Activated T-cell treated with anti-CD3 and anti-CD28 coated beads, Interleukin-2, amount 50 U/mL, for 4 hours (primary cell): ENCODE measurements at regions not wholly inside any gene's neighbourhood (a gene's known extent, or its start where the extent isn't known, plus 50 kb on each side); places are given as distances from the start of the nearest gene placed in this dataset.

Experiments used
- ATAC-seq, 2 donors: fragments of 200-7000 bp; cut with Tn5 transposase; one replicate each; pipeline ENCODE4 v1.10.0; 2021
- DNase-seq: peaks from one replicate; pipeline ENCODE4 v3.0.0-alpha.2; 2020
- H3K27me3 Mint-ChIP-seq: one replicate; pipeline ENCODE4 v1.8.0; 2021; ENCODE audit warnings: low read depth, mixed read lengths
- H3K36me3 Mint-ChIP-seq: one replicate; pipeline ENCODE4 v1.8.0; 2022; ENCODE audit warnings: mixed read lengths; ENCODE audit not compliant: insufficient read depth
- H3K4me1 Mint-ChIP-seq: one replicate; pipeline ENCODE4 v1.8.0; 2021; ENCODE audit warnings: low read depth, mixed read lengths
- H3K4me3 Mint-ChIP-seq: one replicate; pipeline ENCODE4 v1.8.0; 2021; ENCODE audit warnings: mild to moderate bottlenecking, moderate library complexity, mixed read lengths
- H3K9me3 Mint-ChIP-seq: one replicate; pipeline ENCODE4 v1.8.0; 2021; ENCODE audit warnings: mixed read lengths

DNA sequence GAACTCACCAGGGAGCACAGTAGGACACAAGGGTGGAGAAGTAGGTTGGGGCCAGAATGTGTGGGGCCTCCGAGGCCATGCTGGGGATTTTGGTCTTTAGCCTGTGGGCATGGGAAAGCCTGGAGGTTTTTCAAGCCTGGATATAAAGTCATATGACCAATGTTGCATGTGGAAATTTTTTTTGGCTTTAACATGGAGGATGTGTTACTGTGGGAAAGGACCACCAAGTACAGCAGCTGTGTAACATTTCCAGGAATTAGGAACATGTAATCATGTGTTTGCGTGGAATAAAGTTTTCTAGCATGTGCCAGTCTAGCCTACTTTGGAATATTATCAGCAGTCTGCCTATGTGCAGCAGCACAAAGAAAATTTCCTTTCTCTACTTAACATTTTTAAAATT lies 78.5 kb downstream of the TNFSF18 start:
- Mint-ChIP-seq H3K4me3 (no peak overlapping the region), H3K27me3 (no peaks in the 10 kb centered on the region), H3K36me3 (no peaks in the 10 kb centered on the region), H3K9me3 (no peaks in the 10 kb centered on the region), H3K4me1 (peaks cover 9% of the 10 kb centered on the region)
- ATAC-seq = no peak
- no peak for DNase-seq

- Mint-ChIP-seq H3K9me3 (no peaks in the 10 kb centered on the region), H3K4me1 (peaks cover 3% of the 10 kb centered on the region), H3K36me3 (no peaks in the 10 kb centered on the region), H3K27me3 (no peaks in the 10 kb centered on the region), H3K4me3 (no peak overlapping the region)
- DNase-seq (no peak), ATAC-seq (no peak)
Observed at GRCh38 chr1:172973424-172973823, 77.3 kb downstream of the TNFSF18 start.

DNA sequence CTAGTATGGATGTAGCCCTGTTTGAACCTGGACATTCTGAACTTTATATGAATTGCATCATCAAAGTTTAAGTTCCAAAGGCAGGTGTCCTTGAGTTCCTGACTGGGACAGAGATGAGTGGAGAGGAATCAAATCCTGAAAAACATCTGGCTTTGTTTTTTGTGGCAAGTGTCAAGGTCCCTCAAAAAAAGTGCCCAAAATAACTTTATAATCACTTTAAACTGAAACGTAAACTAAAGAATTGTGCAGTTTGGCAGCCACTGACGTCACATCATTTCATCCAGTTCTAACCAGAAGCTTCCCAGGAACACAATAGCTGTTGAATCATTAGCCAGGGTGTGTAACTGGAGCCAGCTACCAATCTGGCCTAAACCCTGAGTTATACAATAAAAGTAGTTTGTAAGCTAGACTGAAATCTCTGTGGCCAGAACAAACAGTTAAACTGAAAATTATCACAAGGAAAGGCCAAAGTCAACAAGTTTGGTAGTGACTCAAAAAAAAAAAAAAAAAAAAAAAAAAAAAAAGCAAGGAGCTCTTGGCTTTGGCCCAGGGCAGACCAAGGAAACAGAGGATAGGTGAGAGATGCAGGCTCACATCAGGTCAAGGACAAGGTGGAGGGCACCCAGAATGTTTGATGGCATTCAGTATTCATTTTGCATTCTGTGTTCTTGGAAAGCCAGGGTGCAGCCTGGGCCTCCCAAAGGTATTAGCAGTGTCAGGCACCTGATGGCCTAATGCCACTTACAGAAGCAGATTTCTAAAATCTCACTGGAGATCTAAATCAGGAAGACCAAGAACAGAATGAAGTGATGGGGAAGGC lies 74.3 kb downstream of the TNFSF18 start:
- H3K9me3 Mint-ChIP-seq = no peaks in the 10 kb centered on the region
- no peaks in the 10 kb centered on the region for H3K36me3 Mint-ChIP-seq
- no peak overlapping the region for H3K4me3 Mint-ChIP-seq
- no peaks in the 10 kb centered on the region for H3K4me1 Mint-ChIP-seq
- DNase-seq (no peak), ATAC-seq (no peak)
- no peaks in the 10 kb centered on the region for H3K27me3 Mint-ChIP-seq

DNA sequence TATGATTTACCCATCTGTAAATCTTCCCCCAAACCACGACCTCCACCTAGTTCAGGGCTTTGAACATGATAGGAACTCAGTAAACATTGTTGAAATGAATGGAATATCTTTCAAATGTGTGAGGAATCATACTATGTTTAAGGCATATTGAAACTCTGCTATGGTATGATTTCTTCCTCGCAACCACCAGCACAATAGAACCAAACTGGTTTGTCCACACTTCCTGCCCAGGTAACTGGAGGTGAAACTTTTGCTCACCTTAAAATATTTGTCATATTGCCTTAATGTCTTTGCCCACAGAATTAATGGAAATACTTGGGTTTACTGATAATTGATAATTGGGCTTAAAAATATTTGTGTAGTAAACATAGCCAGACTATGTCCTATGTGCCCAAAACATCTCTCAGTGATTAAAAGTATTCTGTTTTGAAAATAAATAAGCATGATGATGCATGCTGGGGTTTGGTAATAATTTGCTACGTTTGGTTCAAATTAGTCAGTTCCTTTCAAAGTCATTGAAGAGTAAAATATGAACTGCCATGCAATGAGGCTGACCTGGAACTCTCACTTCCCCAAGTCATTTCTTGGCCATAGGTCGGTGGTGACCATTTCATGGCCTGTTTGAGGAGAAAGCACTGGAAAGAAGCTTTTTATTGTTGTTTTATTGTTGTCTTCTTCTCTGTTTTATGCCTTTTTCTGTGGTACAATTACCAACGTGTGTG lies 73.3 kb downstream of the TNFSF18 start:
- H3K4me3 Mint-ChIP-seq = no peak overlapping the region
- no peaks in the 10 kb centered on the region for H3K36me3 Mint-ChIP-seq
- no peaks in the 10 kb centered on the region for H3K4me1 Mint-ChIP-seq
- DNase-seq (no peak), ATAC-seq (no peak)
- no peaks in the 10 kb centered on the region for H3K27me3 Mint-ChIP-seq
- no peaks in the 10 kb centered on the region for H3K9me3 Mint-ChIP-seq

- ATAC-seq (no peak), DNase-seq (no peak)
- Mint-ChIP-seq H3K36me3 (no peaks in the 10 kb centered on the region), H3K4me1 (no peaks in the 10 kb centered on the region), H3K9me3 (no peaks in the 10 kb centered on the region), H3K27me3 (no peaks in the 10 kb centered on the region), H3K4me3 (no peak overlapping the region)
Observed at GRCh38 chr1:172978595-172978994, 72.1 kb downstream of the TNFSF18 start.

GRCh38 chr1:172979828-172980227 lies 70.9 kb downstream of the TNFSF18 start:
- no peaks in the 10 kb centered on the region for H3K9me3 Mint-ChIP-seq
- H3K4me3 Mint-ChIP-seq = no peak overlapping the region
- no peaks in the 10 kb centered on the region for H3K27me3 Mint-ChIP-seq
- no peaks in the 10 kb centered on the region for H3K4me1 Mint-ChIP-seq
- DNase-seq (no peak), ATAC-seq (no peak)
- no peaks in the 10 kb centered on the region for H3K36me3 Mint-ChIP-seq

DNA sequence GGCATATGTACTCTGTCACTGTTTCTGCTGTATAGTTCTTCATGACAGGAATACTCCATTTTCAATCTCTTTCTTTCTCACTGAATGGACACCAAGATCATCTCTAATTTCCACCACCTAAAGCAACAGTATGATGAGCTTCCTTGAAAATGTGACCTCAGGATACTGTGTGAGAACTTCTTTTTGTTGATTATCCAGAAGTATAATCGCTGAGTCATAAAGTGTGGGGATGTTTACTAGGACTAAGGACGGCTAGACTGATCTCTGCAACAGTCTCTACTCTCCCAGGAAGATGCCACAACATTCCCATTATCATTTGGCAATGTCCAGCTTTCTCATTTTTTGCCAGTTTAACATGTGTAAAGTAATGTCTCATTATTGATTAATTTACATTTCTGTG lies 70.3 kb downstream of the TNFSF18 start:
- no peak for DNase-seq
- H3K9me3 Mint-ChIP-seq = no peaks in the 10 kb centered on the region
- no peaks in the 10 kb centered on the region for H3K27me3 Mint-ChIP-seq
- no peak overlapping the region for H3K4me3 Mint-ChIP-seq
- no peak for ATAC-seq
- H3K4me1 Mint-ChIP-seq = no peaks in the 10 kb centered on the region
- no peaks in the 10 kb centered on the region for H3K36me3 Mint-ChIP-seq

- Mint-ChIP-seq H3K36me3 (no peaks in the 10 kb centered on the region), H3K27me3 (no peaks in the 10 kb centered on the region), H3K4me1 (no peaks in the 10 kb centered on the region), H3K9me3 (no peaks in the 10 kb centered on the region), H3K4me3 (no peak overlapping the region)
- ATAC-seq (no peak), DNase-seq (no peak)
Observed at GRCh38 chr1:172980971-172981370, 69.8 kb downstream of the TNFSF18 start.
